ENCODE measurements at regions not wholly inside any gene's neighbourhood (a gene's known extent, or its start where the extent isn't known, plus 50 kb on each side); places are given as distances from the start of the nearest gene placed in this dataset.

DNA sequence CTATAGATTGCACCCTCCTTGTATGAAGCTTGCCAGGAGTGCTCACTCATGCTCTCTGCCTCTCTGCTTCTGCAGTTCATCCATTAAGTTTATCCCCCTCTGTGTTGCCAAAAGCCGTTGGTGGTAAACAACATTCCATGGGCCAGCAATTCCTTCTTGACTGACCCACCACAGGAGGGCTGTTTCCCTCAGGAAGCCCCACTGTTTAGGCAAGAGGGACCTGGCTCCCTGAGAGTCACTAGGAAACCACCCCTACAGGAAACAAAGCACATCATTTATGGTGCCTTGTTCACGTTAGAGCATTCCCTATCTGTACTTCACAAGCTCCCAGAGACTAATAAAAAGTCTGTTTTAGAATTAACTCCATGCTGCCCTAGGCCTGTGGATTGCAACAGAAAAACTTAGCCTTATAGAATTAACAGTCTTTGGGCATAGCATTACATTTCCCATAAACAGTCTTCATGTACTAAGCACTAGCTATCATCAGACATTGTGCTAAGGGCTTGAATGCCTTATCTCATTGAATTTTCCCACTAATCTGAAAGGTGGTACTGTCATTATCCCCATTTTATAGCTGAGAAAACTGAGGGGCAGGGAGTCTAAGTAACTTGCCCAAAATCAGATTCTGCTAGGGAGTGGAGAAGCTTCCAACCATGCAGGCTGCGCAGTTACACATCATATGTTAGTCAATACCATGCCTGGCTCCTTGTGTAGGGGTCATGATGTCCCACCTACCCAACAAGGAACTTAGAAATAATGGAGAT is 149.9 kb downstream of the SHQ1 start:
- no peaks in the 10 kb centered on the region for H3K4me1 Mint-ChIP-seq (ENCODE audit: low read depth)
- H3K4me3 Mint-ChIP-seq, result no peak overlapping the region
- peak in 1 of 2 donors; percentile 36 for ATAC-seq (replicated peaks in 1 of 2)
- DNase-seq, result no peak
- H3K36me3 Mint-ChIP-seq (ENCODE audit: insufficient read depth in 2 of 2), result no peaks in the 10 kb centered on the region
- no peak overlapping the region for H3K27ac Mint-ChIP-seq
- H3K9me3 Mint-ChIP-seq, result no peaks in the 10 kb centered on the region
- H3K27me3 Mint-ChIP-seq (ENCODE audit: low read depth), result peaks cover 10% of the 10 kb centered on the region

DNA sequence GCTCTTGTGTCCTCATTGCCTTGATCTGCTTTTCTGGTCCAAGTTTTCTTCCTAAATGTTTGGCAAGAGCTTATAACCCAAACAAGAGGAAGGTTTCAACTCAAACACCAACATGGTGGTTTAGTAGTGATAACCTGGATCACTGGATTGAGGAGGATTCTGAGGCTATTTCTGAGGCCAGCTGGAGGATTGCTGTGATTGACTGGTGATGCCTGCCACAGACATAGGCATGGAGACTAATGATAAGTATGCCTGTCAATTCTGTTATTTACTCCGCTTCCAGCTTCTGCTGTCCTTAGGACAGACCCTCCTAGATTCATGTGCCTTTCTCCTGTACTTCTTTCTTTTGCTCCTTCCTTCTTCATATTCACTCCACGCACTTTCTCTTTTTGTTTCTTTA is 150.5 kb downstream of the SHQ1 start:
- Mint-ChIP-seq H3K36me3 (ENCODE audit: insufficient read depth in 2 of 2) (no peaks in the 10 kb centered on the region), H3K27me3 (ENCODE audit: low read depth) (peaks cover 10% of the 10 kb centered on the region), H3K4me1 (ENCODE audit: low read depth) (no peaks in the 10 kb centered on the region), H3K4me3 (no peak overlapping the region), H3K9me3 (no peaks in the 10 kb centered on the region), H3K27ac (no peak overlapping the region)
- DNase-seq (no peak), ATAC-seq (replicated peaks in 1 of 2) (no peak)

DNA sequence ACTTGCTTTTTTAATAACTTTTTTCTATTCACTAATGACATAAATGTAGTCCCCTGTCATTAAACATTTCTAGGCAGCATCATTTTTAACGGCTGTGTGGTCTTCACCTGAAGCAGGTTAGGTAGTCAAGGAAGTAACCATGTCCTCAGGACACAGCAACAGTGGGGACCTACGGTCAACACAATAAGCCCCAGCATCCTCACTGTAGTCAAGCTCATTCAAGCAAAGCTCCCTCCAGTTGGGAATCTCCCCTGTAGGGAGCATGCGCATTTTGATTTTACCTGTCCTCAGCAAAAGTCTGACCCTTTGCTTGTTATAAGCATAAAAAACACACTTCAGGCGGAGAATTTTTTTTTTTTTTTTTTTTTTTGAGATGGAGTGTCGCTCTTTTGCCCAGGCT is 151.4 kb downstream of the SHQ1 start:
- DNase-seq (no peak), ATAC-seq (replicated peaks in 1 of 2) (no peak)
- no peaks in the 10 kb centered on the region for H3K36me3 Mint-ChIP-seq (ENCODE audit: insufficient read depth in 2 of 2)
- H3K9me3 Mint-ChIP-seq, result no peaks in the 10 kb centered on the region
- no peak overlapping the region for H3K27ac Mint-ChIP-seq
- H3K4me3 Mint-ChIP-seq, result no peak overlapping the region
- no peaks in the 10 kb centered on the region for H3K4me1 Mint-ChIP-seq (ENCODE audit: low read depth)
- peaks cover 10% of the 10 kb centered on the region for H3K27me3 Mint-ChIP-seq (ENCODE audit: low read depth)

DNA sequence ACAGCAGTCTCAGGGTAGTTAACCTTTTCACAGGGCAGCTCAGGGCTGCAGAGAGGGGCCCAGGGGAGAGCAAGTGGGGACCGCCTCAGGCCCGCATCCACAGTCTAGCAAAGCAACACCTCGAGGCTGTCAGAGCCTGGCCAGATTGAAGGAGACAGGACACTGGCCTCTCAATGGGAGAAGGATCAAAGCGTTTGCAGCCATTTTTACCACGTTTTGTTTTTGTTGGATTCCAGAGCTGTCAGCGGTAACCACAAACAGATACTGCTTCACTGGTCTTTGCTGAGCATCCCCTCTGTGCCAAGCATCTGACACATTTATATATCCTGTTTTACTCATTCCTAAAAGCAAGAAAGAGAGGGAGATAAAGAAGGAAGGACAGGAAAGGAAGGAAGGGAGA is 153.8 kb downstream of the SHQ1 start:
- H3K27ac Mint-ChIP-seq, result no peak overlapping the region
- DNase-seq, result no peak
- H3K27me3 Mint-ChIP-seq (ENCODE audit: low read depth), result peaks cover 10% of the 10 kb centered on the region
- H3K9me3 Mint-ChIP-seq, result no peaks in the 10 kb centered on the region
- H3K36me3 Mint-ChIP-seq (ENCODE audit: insufficient read depth in 2 of 2), result no peaks in the 10 kb centered on the region
- H3K4me3 Mint-ChIP-seq, result no peak overlapping the region
- no peaks in the 10 kb centered on the region for H3K4me1 Mint-ChIP-seq (ENCODE audit: low read depth)
- no peak for ATAC-seq (replicated peaks in 1 of 2)

DNA sequence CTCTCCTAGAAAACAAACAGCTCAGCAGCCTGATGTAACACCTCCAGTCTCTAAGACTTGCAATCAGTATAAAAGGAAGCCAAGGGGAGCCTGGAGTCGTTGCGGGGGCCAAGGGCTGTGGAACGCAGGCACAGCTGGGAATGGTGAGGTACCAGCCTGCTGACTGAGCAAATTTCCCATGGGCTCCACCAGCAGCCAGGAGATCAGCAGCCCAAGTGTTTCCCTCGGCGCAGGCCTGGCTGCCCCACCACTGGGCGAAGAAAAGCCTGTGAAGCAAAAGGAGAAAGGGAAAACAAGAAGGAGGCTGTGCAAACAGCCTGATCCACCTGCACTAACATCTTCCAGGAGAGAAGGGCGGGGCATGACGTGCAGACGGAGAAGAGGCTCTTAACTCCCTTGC is 155.3 kb downstream of the SHQ1 start:
- Mint-ChIP-seq H3K36me3 (ENCODE audit: insufficient read depth in 2 of 2) (no peaks in the 10 kb centered on the region), H3K27ac (no peak overlapping the region), H3K4me3 (no peak overlapping the region), H3K4me1 (ENCODE audit: low read depth) (no peaks in the 10 kb centered on the region), H3K9me3 (no peaks in the 10 kb centered on the region), H3K27me3 (ENCODE audit: low read depth) (peaks cover 7% of the 10 kb centered on the region)
- no peak for ATAC-seq (replicated peaks in 1 of 2)
- DNase-seq, result no peak

DNA sequence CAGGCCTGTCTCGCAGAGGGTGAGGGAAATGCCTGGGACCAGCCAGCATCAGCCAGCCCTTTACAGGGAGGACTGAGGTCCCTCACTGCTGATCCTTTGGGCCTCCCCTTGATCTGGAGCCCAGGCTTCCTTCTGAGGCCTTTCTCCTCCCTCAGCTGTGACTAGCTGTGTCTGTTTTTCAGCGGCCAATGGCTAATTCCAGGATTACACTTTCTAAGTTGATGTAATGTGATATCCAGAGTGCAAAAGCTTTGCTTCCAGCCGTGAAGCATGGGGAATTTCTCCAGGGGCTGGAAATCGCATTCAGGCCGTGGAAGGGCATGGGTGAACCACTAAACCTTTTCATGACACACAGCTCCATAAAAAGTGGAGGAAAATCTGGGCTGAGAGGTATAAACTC is 157.6 kb downstream of the SHQ1 start:
- Mint-ChIP-seq H3K4me1 (ENCODE audit: low read depth) (no peaks in the 10 kb centered on the region), H3K36me3 (ENCODE audit: insufficient read depth in 2 of 2) (no peaks in the 10 kb centered on the region), H3K9me3 (no peaks in the 10 kb centered on the region), H3K4me3 (no peak overlapping the region), H3K27ac (no peak overlapping the region), H3K27me3 (ENCODE audit: low read depth) (no peaks in the 10 kb centered on the region)
- DNase-seq (no peak), ATAC-seq (replicated peaks in 1 of 2) (no peak)

DNA sequence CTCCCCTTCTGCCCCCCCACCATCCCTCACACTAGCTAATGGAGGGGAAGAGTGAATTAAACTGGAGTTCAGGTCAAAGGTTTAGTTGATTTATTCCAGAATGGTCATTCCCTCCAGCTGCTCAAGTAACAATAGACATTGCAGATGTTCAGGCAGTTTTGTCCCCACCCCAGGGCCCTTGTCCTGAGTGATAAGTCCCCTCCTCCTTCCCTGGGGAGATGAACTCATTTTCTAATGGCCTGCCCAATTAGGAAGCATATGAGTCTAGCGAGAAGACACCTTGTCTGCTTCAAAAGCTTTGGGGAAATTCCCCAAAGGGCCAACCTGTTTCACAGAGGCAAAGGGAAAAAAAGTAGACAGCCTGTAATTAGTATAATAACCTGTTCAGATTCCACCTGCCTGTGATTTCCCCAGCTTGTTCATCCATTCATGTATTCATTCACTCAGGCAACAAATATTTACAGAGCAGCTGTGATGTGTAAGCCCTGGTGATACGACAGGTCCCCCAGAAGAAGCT is 165.3 kb downstream of the SHQ1 start:
- Mint-ChIP-seq H3K27me3 (ENCODE audit: low read depth) (peaks cover 11% of the 10 kb centered on the region), H3K36me3 (ENCODE audit: insufficient read depth in 2 of 2) (peaks cover 0 to 5% of the 10 kb centered on the region in 2 donors), H3K4me1 (ENCODE audit: low read depth) (peaks cover 34% of the 10 kb centered on the region), H3K9me3 (peaks cover 0 to 2% of the 10 kb centered on the region in 2 donors), H3K27ac (no peak overlapping the region), H3K4me3 (no peak overlapping the region)
- ATAC-seq (replicated peaks in 1 of 2) (no peak), DNase-seq (no peak)

DNA sequence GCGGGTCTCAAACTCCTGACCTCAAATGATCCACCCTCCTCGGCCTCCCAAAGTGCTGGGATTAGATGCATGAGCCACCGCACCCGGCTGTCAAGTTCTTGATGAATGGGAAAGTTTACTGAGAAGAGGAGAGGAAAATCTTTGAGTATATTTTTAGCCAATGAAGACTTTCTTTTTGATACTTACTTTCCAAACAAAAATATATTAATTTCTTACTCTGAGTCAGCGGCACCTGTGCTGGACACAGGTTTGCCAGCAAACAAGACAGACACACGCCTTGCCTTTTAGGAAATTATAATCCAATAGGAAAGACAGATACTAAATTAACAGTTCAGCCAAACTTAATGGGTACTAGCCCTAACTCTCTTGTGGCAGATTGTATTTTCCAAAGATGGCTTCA is 166.6 kb downstream of the SHQ1 start:
- Mint-ChIP-seq H3K27me3 (ENCODE audit: low read depth) (peaks cover 11% of the 10 kb centered on the region), H3K4me1 (ENCODE audit: low read depth) (peaks cover 34% of the 10 kb centered on the region), H3K4me3 (no peak overlapping the region), H3K36me3 (ENCODE audit: insufficient read depth in 2 of 2) (peaks cover 0 to 5% of the 10 kb centered on the region in 2 donors), H3K27ac (no peak overlapping the region), H3K9me3 (peaks cover 0 to 2% of the 10 kb centered on the region in 2 donors)
- DNase-seq, result no peak
- ATAC-seq (replicated peaks in 1 of 2), result no peak

DNA sequence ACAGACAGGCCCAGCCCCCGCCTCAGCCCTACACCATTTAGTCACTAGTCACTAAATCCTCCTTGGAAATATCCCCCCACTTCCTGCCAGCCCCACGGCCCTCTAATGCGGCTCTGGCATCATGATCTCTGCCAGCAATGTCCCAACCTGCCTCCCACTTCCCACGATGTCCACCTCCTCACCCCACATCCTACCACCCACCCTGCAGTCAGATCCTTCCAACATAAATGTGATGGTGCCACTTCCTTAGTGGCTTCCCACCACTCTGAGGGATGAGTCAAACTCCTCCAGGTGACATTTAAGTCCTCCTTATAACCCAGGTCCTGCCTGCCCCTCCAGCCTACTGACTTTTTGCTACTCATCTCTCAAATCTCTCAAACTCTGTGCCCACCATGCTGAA is 167.5 kb downstream of the SHQ1 start:
- Mint-ChIP-seq H3K4me1 (ENCODE audit: low read depth) (peaks cover 34% of the 10 kb centered on the region), H3K9me3 (peaks cover 0 to 2% of the 10 kb centered on the region in 2 donors), H3K36me3 (ENCODE audit: insufficient read depth in 2 of 2) (peaks cover 0 to 5% of the 10 kb centered on the region in 2 donors), H3K27ac (no peak overlapping the region), H3K4me3 (no peak overlapping the region), H3K27me3 (ENCODE audit: low read depth) (peaks cover 11% of the 10 kb centered on the region)
- ATAC-seq (replicated peaks in 1 of 2) (no peak), DNase-seq (no peak)

DNA sequence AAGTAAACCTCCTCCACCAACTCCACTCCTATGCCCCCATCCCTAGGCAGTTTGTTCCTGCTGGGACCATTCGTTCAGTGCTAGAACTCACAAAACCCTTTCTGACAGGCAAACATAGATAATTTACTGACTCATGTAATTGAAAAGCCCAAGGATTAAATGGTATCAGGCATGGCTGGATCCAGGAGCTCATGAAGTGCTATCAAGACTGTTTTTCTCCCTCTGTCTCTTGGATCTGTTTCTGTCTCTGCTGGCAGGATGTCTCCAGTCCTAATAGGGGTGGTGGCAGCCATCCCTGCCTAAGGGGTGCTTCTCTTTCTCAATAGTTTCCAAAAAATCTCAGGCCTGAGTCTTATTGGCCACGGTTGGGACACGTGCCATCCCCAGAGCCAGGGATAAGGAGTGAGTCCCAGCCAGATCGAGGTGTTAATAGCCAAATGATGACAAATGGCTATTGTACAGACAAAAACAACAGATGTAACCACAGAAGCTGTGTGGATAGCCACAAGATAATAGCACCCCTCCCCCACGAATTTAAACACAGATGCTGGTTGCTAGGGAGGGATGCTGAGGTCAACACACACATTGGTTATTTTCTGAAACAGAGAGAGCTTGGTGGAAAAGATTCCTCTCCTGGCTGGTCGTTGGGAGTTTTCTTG is 168.6 kb downstream of the SHQ1 start:
- peaks cover 0 to 5% of the 10 kb centered on the region in 2 donors for H3K36me3 Mint-ChIP-seq (ENCODE audit: insufficient read depth in 2 of 2)
- peaks cover 11% of the 10 kb centered on the region for H3K27me3 Mint-ChIP-seq (ENCODE audit: low read depth)
- H3K4me3 Mint-ChIP-seq, result no peak overlapping the region
- ATAC-seq (replicated peaks in 1 of 2) (no peak), DNase-seq (no peak)
- H3K4me1 Mint-ChIP-seq (ENCODE audit: low read depth), result peaks cover 34% of the 10 kb centered on the region
- H3K9me3 Mint-ChIP-seq, result peaks cover 0 to 2% of the 10 kb centered on the region in 2 donors
- no peak overlapping the region for H3K27ac Mint-ChIP-seq

DNA sequence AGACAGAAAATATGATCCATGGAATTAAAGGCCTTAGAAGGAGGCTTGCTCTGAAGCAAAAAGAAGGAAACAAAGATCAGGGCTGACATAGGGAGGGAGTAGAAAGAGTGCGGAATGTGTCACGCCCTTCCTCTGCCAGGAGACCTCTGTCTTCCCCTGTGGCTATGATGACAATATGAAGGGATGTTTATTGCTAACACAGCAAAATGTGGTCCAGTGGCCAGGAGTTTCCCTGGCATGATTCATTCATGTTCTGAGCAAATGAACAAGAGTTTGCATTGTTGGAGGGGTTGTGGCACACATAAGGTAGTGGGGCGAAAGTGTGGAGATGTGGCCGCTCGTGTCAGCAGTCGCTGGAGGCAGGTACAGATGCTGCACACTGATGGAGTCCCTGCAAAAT is 169.4 kb downstream of the SHQ1 start:
- peaks cover 0 to 5% of the 10 kb centered on the region in 2 donors for H3K36me3 Mint-ChIP-seq (ENCODE audit: insufficient read depth in 2 of 2)
- DNase-seq, result peak; percentile 32 to 46
- H3K27ac Mint-ChIP-seq, result no peak overlapping the region

DNA sequence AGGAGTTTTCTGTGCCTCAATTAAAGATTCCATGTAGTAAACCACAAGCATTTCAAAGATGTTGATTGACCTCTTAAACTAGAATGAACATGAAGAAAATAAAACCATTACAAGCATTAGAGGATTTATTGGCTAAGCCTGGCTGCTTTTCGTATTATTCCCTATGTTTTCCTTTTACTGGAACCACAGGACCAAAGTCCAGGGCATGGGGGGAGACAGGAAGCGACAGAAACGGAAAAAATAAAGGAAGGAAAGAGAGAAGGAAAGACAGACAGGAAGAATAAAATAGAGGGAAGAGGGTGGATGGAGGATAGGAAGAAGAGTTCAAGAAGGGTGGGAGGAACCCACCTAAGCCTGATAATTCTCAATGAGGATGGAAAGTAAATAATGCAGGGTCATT is 169.9 kb downstream of the SHQ1 start:
- Mint-ChIP-seq H3K4me1 (ENCODE audit: low read depth) (peaks cover 32% of the 10 kb centered on the region), H3K27ac (no peak overlapping the region), H3K4me3 (no peak overlapping the region), H3K36me3 (ENCODE audit: insufficient read depth in 2 of 2) (peaks cover 0 to 5% of the 10 kb centered on the region in 2 donors), H3K27me3 (ENCODE audit: low read depth) (peaks cover 11% of the 10 kb centered on the region), H3K9me3 (peaks cover 0 to 2% of the 10 kb centered on the region in 2 donors)
- DNase-seq (no peak), ATAC-seq (replicated peaks in 1 of 2) (no peak)

More for the DNA sequence above, 169.4 kb downstream of the SHQ1 start:
- no peak overlapping the region for H3K4me3 Mint-ChIP-seq
- peaks cover 0 to 2% of the 10 kb centered on the region in 2 donors for H3K9me3 Mint-ChIP-seq
- peaks cover 34% of the 10 kb centered on the region for H3K4me1 Mint-ChIP-seq (ENCODE audit: low read depth)
- peak; percentile 88 to 89 for ATAC-seq (replicated peaks in 1 of 2)
- H3K27me3 Mint-ChIP-seq (ENCODE audit: low read depth), result peaks cover 11% of the 10 kb centered on the region

DNA sequence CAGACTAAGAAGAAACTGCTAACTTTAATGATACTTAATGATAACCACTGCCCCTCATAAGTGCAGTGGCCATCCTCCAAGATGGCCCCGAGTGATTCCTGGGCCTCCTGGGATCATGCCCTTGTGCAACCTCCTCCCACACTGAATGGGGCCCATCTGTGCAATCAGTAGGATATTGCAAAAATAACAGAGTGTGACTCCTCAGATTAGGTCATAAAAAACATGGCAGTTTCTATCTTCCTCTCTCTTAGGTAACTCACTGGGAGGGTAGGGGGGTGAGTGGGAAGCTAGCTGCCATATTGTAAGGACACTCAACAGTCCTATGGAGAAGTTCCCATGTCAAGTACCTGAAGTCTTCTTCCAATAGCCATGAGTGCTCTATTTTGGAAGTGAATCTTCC is 173.0 kb downstream of the SHQ1 start:
- no peak for DNase-seq
- Mint-ChIP-seq H3K27me3 (ENCODE audit: low read depth) (peaks cover 9% of the 10 kb centered on the region), H3K9me3 (no peaks in the 10 kb centered on the region), H3K4me1 (ENCODE audit: low read depth) (peaks cover 16% of the 10 kb centered on the region), H3K4me3 (no peak overlapping the region), H3K36me3 (ENCODE audit: insufficient read depth in 2 of 2) (no peaks in the 10 kb centered on the region), H3K27ac (no peak overlapping the region)
- ATAC-seq (replicated peaks in 1 of 2), result no peak
